Left hindlimb (tissue), 1 donor: ENCODE measurements at regions not wholly inside any gene's neighbourhood (a gene's known extent, or its start where the extent isn't known, plus 50 kb on each side); places are given as distances from the start of the nearest gene placed in this dataset.
"Not testable (repeated sequence)": the region's sequence is repeated elsewhere in the genome, so short reads cannot be mapped to it uniquely, and the experiment has no call there.

Experiments
- DNase-seq: peaks from one replicate; pipeline ENCODE4 v3.0.0-alpha.2; 2018

DNA sequence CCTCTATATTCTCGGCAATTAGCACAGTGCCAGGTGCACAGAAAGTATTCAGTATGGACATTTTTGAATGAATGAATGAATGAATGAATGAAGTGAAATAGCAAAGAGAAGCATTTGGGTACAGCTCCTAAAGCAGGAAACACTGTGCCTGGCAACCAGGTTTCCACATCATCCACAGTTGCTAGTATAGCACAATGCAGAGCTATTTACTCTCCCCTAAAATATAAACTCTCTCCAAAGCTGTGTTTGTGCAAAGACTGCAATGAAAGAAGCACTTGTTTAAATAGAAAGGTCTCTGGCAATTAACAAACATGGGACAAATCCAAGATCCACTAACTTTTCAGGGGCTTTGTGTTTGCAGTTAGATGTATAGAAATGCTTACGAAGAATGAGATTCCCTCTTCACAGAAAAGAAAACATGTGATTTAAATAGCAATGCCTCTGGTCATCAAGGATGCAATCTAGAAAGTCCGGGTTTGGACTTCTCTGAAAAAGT, 103.0 kb upstream of the OPCML start:
- DNase-seq, result no peak

DNA sequence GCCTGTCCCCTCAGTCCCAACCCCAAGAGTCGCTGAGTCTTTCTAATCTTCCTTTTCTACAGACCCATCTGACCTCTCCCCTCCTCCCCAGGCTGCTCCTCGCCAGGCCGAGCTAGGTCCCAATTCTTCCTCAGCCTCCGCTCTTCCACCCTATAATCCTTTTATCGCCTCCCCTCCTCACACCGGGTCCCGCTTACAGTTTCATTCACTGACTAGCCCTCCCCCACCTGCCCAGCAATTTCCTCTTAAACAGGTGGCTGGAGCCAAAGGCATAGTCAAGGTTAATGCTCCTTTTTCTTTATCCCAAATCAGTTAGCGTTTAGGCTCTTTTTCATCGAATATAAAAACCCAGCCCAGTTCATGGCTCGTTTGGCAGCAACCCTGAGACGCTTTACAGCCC, 96.1 kb upstream of the OPCML start:
- DNase-seq, result not testable (repeated sequence)

DNA sequence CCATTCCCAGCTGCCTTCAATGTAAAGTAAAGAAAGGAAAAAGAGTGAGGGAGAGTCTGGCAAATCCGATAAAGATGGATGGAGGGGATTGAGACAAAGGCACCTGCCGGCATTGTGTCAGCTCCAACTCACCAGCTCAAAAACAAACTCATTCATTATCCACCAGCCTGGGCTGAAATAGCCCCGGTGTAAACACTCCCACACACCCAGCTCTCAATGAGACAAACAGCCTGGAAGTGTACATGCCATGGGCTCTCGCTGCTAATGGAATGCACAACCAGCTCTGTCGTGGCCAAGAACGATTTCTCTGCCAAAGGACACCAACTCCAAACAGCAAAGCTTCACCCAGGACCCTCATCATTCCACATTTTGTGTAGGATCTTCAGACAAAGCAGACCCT, 89.3 kb upstream of the OPCML start:
- DNase-seq, result no peak

DNA sequence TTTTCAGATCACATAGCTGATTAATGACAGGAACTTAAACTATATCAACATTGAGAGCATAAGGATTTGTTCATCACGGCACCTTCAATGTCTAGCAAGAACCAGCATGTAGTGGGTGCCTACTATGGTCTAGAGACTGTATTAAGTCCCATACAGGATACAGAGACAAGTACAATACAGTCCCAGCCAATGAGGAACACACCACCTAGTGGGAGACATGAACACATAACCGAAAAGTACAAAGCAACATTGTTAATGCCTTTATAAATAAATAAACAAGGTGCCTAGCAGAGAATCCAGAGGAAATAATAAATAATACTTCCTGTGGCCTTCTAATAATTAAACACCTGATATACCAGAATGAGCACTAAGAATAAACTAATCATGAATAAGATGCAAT, 87.7 kb upstream of the OPCML start:
- no peak for DNase-seq

DNA sequence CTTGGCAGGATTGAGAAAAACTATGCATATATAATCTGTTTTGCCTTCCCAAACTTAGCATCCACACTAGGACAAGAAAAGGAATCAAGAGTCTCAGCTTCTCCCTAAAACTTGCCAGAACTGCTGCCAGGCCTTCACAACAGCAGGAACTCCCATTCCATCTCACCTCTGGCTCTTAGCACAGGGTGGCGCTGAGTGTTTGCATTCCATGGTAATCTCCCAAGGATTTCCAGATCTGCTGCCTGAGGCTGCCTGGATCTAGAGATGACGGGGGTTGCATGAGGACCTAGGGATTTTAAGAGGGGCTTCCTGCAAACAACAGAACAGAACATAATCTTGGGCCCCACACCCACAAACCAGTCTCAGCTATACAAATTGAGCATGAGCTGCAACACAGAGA, 87.1 kb upstream of the OPCML start:
- DNase-seq, result no peak

DNA sequence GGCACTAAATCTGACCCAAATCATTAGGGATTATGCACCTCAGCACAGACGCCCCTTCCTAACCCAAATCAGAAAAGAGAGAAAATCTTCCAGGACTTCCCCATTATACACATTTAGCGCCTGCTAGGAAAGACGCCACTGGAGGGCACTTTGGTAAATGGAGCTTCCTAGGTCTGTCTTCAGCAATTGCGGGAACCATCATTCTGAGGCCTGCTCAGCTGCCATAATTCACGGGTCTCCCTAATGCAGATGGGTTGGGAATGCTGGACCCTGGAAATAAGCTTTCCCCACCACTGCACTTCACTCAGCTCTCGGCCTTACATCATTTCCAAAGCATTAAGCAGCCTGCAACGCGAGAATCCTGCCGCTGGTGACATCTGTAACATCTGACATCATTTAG, 86.2 kb upstream of the OPCML start:
- DNase-seq, result no peak

DNA sequence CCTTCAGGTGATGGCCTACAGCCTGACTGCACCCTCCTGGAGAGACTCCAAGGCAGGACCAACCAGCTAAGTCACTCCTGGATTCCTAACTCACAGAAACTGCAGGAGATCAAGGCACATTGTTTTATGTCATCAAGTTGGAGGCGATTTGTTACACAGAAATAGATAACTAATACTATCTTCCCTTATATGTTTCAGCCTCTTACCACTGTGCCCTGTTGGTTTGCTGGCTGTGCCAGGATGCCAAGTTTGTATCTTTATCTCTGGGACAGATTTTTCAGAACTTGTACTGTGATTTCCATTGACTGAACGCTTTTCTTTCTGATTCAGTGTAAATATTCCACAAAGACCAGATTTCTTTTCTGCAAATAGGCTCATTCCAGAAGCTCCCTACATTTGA, 76.2 kb upstream of the OPCML start:
- no peak for DNase-seq

DNA sequence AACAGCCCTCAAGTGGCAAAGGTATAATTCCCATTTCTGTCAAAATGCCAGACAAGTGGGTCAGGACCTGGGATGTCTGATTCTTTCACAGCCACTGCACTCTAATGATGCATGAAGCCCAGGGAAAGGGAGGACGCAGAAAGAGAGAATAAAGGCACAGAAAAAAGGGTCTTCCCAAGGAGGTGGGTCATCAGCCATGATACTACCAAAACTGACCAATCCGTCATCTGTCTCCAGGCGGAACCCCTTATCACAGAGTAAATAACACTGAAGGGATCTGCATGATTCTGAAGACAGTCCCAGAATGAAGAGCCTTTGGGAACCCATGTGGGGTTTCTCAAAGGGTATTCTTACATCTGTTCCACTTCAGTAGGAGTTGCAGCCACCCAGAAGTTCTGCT, 73.8 kb upstream of the OPCML start:
- no peak for DNase-seq

DNA sequence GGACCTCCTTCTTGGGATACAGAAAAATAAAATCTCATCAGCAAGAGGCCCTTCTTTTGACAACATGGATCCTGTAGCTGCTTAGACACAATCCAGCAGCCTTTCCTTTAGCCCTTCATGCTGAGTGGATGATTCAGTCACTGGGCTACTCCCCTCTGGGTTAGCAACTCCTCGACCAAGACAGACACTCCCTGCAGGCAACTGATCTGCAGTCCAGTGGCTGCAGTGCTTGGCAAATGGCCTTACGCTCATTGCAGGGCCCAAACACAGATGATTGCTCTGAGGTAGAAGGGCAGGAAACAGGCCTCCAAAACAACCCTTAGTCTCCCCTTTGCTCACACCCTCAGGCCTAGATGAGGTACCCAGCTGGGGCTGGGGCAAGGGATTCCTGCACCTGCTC, 73.2 kb upstream of the OPCML start:
- DNase-seq, result no peak

DNA sequence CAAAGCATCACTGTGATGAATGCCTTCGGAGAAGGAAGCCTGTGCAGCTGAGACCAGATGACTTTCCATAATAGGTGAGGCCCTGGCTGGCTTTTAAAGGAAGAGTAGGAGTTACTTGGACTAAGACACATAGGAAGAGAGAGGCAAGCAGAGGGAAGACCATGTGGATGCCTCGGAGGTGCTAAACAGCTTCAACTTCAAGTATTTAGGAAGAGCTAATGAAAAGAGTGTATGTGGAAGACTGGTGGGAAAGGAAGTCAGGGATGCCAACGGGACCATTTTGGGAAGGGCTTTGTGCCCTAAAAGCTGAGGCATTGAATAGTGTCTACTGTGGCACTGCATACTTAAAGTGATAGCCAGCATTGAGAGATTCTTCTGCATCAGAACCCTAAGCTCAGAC, 69.3 kb upstream of the OPCML start:
- no peak for DNase-seq

DNA sequence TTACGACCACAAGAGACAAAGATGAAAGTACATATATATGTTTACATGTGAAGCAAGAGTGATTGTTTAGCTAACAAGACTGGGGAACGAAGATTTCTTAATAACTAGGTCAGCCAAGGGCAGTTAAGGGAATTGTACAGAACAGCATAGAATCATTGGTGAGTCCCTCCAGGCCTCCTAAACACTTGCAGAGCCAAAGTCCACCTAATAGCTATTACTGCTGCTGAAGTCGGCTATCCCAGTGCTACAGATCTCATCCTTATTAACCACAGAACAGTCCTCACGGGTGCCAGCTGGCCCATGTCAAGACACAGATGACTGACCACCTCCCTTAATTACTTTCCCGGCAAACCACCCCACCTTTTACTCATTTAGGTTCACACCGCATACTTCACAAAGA, 68.5 kb upstream of the OPCML start:
- DNase-seq, result no peak

DNA sequence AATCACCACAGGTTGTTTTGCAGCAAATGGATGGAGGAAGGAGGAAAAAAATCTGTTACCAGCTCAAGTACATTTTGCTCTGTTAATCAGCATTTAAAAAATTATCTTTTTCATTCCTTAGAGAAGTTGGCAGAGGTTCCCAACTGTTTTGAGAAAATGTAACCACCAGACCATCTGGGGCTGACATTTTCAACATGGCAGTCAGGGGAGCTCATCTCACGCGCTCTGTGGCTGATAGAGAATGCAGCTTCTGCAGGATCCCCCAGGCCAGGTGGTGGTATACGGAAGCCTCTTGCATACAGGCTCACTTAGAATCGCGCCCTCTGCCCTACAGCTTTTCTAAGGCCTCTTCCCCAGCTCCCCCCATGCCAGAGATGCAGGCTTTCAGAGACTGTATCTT, 68.0 kb upstream of the OPCML start:
- DNase-seq, result no peak

DNA sequence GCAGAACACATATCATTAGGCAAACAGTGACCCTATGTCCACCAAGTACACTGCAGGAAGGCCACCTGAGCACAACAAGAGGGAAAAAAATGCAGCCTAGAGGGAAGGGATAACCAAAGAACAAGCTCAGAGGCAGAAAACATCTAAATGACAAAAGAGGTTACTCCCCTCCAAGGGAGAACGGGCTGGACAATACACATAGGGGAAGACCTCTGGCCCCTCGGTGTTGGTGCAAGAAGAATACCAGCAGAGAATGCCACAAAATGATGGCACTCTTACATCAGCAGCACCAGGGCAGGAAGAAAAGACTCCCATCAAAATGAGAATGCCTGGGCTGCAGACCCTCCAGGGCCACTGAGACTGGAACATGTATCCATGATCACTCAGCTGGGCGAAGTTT, 66.6 kb upstream of the OPCML start:
- no peak for DNase-seq

DNA sequence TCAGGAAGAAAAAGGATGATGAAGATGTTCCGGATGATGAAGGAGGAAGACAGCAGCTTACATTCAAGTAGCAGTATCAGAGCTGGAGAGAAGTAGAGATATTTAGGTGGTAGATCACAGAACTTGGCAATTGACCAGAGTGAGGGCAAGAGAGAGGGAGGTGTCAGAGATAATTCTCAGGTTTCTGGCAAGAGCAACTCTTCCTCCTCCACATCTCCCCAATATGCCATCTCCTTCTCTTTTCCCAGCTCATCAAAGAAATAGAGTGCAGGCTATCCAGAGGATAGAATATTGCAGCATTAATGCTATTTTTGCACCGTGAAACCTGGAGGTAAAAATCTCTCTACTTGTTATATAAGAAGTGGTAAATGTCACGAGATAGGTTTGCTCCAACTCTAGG, 64.9 kb upstream of the OPCML start:
- DNase-seq, result no peak

DNA sequence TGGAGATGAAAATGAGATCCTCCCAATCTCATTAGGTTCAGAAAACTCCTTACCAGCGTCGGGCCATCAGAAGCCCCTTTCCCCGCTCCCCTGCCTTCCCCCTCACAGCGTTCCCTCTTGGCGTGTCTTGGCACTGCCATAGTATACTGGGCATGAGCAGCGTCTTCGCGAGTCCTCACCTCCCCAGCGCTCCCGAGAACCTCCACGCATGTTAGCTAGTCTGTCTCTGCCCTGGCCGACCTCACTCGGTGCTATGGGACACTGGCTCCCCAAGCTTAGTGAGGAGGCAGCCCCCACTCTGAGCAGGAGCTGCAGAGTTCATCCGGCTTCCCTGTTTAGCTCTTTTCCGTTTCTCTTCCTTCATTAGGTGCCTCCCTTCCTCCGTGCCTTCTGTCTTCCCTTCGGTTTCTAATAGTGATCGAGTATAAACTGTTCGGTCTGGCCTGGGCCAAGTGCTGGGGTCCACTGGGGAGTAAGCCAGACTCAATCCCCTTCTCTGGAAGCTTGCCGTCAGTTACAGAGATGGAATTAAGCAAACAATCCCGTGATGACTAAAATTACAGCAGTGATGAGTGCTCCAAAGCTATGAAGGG, 63.8 kb upstream of the OPCML start:
- DNase-seq, result no peak

DNA sequence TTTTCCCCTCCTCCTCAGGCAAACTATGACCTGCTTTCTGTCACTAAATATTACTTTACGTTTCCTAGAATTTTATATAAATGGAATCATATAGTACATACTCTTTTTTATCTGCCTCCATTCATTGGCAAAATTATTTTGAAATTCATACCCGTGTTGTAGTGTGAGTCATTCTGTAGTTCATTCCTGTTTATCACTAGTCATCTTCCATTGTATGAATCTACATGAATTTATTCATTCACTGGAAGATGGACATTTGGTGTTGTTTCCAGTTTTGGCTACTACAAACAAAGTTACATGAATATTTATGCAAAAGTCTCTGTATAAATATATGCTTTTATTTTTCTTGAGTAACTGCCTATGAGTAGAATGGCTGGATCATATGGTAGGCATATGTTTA, 60.7 kb upstream of the OPCML start:
- DNase-seq, result no peak

DNA sequence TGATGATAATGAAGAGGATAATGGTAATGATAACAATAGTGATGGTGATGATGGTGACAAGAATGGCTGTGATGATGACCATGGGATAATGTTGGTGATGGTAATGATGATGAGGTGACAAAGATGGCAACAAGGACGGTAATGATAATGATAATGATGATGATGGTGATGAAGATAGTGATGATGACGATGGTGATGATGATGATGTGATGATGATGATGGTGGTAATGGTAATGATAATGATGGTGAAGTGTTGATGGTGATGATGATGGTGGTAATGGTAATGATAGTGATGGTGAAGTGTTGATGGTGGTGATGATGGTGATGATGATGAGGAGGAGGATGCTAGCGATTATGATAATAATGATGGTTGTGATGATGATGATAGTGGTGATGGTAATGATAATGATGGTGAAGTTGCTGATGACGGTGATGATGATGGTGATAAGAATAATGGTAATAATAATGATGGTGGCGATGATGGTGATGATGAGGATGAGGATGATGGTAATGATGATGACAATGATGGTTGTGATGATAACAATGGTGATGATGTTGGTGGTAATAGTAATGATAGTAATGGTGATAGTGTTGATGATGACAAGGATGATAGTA, 54.7 kb upstream of the OPCML start:
- DNase-seq, result no peak

DNA sequence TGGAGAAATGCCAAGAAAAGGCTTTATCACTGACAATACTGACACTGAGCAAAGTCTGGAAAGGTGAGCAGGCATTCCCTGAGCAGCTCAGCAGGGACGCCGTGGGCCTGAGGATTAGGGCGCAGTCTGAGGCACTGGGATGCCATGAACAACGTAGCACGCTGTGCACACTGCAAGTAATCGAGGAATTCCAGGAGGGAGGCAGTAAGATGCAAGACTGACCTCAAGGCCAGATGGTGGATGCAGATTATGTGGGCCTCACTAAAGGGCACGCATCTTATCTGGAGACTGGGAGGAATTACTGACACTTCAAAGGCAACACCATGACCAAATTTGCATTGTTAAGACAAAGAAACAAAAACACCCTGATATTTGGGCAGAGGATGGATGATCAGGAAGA, 50.4 kb upstream of the OPCML start:
- no peak for DNase-seq

DNA sequence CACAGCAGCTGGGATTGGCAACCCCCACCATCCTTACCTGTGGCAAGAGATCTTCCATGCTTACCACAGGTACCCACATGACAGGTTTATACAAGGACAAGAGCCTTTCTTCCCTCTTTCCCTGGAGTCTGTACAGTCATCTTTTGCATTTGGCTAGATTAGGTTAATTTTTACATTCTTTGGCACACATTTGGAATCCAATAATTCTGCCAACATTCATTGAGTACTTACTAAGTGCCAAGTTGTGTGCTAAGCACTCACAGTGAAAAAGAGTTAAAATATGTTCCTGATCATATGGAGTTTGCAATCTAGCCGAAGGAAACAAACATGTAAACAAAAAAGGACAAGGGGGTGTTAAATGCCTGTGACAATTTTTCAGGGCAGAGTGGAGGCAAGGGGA, 50.0 kb upstream of the OPCML start:
- DNase-seq, result no peak
